ENCODE measurements at regions not wholly inside any gene's neighbourhood (a gene's known extent, or its start where the extent isn't known, plus 50 kb on each side); places are given as distances from the start of the nearest gene placed in this dataset.

- no peaks in the 10 kb centered on the region for H3F3A ChIP-seq (ENCODE audit: insufficient read depth, low read length, poor library complexity, severe bottlenecking)
- no peaks in the 10 kb centered on the region for H3K9me3 ChIP-seq (ENCODE audit: low read length)
- TF ChIP-seq EZH2 (IDR thresholded peaks at IDR 0.05; ENCODE audit: borderline replicate concordance, insufficient read depth, low read length, poor library complexity, severe bottlenecking) (no peak), MXI1 (conservative IDR thresholded peaks at IDR 0.05; ENCODE audit: poor library complexity, severe bottlenecking) (no peak), TAF1 (IDR thresholded peaks at IDR 0.05; ENCODE audit: low read depth) (no peak), EP300 (conservative IDR thresholded peaks at IDR 0.05; ENCODE audit: poor library complexity, severe bottlenecking) (no peak), RAD21 (conservative IDR thresholded peaks at IDR 0.05) (no peak), SMC3 (conservative IDR thresholded peaks at IDR 0.05; ENCODE audit: poor library complexity) (no peak), POLR2AphosphoS5 (IDR thresholded peaks at IDR 0.05) (no peak)
- TF ChIP-seq, protein P1, sequence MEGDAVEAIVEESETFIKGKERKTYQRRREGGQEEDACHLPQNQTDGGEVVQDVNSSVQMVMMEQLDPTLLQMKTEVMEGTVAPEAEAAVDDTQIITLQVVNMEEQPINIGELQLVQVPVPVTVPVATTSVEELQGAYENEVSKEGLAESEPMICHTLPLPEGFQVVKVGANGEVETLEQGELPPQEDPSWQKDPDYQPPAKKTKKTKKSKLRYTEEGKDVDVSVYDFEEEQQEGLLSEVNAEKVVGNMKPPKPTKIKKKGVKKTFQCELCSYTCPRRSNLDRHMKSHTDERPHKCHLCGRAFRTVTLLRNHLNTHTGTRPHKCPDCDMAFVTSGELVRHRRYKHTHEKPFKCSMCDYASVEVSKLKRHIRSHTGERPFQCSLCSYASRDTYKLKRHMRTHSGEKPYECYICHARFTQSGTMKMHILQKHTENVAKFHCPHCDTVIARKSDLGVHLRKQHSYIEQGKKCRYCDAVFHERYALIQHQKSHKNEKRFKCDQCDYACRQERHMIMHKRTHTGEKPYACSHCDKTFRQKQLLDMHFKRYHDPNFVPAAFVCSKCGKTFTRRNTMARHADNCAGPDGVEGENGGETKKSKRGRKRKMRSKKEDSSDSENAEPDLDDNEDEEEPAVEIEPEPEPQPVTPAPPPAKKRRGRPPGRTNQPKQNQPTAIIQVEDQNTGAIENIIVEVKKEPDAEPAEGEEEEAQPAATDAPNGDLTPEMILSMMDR (IDR thresholded peaks at IDR 0.05; ENCODE audit: poor library complexity, severe bottlenecking) = no peak
- TF ChIP-seq, protein P2, sequence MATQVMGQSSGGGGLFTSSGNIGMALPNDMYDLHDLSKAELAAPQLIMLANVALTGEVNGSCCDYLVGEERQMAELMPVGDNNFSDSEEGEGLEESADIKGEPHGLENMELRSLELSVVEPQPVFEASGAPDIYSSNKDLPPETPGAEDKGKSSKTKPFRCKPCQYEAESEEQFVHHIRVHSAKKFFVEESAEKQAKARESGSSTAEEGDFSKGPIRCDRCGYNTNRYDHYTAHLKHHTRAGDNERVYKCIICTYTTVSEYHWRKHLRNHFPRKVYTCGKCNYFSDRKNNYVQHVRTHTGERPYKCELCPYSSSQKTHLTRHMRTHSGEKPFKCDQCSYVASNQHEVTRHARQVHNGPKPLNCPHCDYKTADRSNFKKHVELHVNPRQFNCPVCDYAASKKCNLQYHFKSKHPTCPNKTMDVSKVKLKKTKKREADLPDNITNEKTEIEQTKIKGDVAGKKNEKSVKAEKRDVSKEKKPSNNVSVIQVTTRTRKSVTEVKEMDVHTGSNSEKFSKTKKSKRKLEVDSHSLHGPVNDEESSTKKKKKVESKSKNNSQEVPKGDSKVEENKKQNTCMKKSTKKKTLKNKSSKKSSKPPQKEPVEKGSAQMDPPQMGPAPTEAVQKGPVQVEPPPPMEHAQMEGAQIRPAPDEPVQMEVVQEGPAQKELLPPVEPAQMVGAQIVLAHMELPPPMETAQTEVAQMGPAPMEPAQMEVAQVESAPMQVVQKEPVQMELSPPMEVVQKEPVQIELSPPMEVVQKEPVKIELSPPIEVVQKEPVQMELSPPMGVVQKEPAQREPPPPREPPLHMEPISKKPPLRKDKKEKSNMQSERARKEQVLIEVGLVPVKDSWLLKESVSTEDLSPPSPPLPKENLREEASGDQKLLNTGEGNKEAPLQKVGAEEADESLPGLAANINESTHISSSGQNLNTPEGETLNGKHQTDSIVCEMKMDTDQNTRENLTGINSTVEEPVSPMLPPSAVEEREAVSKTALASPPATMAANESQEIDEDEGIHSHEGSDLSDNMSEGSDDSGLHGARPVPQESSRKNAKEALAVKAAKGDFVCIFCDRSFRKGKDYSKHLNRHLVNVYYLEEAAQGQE (IDR thresholded peaks at IDR 0.05; ENCODE audit: borderline replicate concordance) = no peak
- no peak overlapping the region for H2AFZ ChIP-seq (ENCODE audit: low read depth, low read length)
- H3K9ac ChIP-seq (ENCODE audit: low read length) = no peak overlapping the region
- no peaks in the 10 kb centered on the region for H3K27me3 ChIP-seq (ENCODE audit: insufficient read depth, low read depth, low read length)
- no peaks in the 10 kb centered on the region for H3K9me2 ChIP-seq (ENCODE audit: insufficient read depth, low read length)
- no peak overlapping the region for H3K4me2 ChIP-seq (ENCODE audit: low read length)
- H4K20me1 ChIP-seq (ENCODE audit: insufficient read depth) = no peaks in the 10 kb centered on the region
- no peaks in the 10 kb centered on the region for H3K36me3 ChIP-seq (ENCODE audit: insufficient read depth, low read length)
- H3K79me2 ChIP-seq (replicated peaks; ENCODE audit: insufficient read depth, low read length) = no peaks in the 10 kb centered on the region
- H3K4me3 ChIP-seq (ENCODE audit: low read length) = no peak overlapping the region
- H3K27ac ChIP-seq (ENCODE audit: low read length) = no peak overlapping the region
These were observed 215.8 kb upstream of the FOXA2 start for GRCh38 chr20:22800129-22800528.

DNA sequence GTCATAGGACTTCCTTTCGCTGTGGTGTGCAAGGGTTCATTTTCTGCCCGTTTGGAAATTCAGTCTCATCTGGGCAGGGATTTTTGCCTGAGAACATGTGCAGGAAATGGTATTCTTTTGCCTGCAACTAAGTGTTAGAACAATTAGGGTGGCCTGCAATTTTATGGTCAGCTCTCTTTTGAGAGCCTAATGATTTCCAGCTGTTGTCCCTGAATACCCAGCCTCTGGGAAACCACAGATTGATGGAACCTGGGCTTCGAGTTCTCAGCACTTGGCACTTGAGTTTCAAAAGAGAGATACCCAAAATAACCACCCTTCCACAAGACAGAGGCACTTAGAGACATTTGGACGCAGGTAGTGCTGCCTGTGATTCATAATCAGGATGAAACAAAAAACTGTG lies 217.2 kb upstream of the FOXA2 start:
- Histone ChIP-seq H2AFZ (ENCODE audit: low read depth, low read length) (no peak overlapping the region), H3K36me3 (ENCODE audit: insufficient read depth, low read length) (no peaks in the 10 kb centered on the region), H3K27me3 (ENCODE audit: insufficient read depth, low read depth, low read length) (no peaks in the 10 kb centered on the region), H3K9ac (ENCODE audit: low read length) (no peak overlapping the region), H3K4me3 (ENCODE audit: low read length) (no peak overlapping the region), H3K9me3 (ENCODE audit: low read length) (no peaks in the 10 kb centered on the region), H3K9me2 (ENCODE audit: insufficient read depth, low read length) (no peaks in the 10 kb centered on the region), H3F3A (ENCODE audit: insufficient read depth, low read length, poor library complexity, severe bottlenecking) (no peaks in the 10 kb centered on the region), H3K27ac (ENCODE audit: low read length) (no peak overlapping the region), H3K79me2 (replicated peaks; ENCODE audit: insufficient read depth, low read length) (no peaks in the 10 kb centered on the region), H4K20me1 (ENCODE audit: insufficient read depth) (no peaks in the 10 kb centered on the region), H3K4me2 (ENCODE audit: low read length) (no peak overlapping the region)
- TF ChIP-seq POLR2AphosphoS5 (IDR thresholded peaks at IDR 0.05) (no peak), EZH2 (IDR thresholded peaks at IDR 0.05; ENCODE audit: borderline replicate concordance, insufficient read depth, low read length, poor library complexity, severe bottlenecking) (no peak), RAD21 (conservative IDR thresholded peaks at IDR 0.05) (no peak), MXI1 (conservative IDR thresholded peaks at IDR 0.05; ENCODE audit: poor library complexity, severe bottlenecking) (no peak), TAF1 (IDR thresholded peaks at IDR 0.05; ENCODE audit: low read depth) (no peak), EP300 (conservative IDR thresholded peaks at IDR 0.05; ENCODE audit: poor library complexity, severe bottlenecking) (no peak), SMC3 (conservative IDR thresholded peaks at IDR 0.05; ENCODE audit: poor library complexity) (no peak)
- TF ChIP-seq, protein P1 (IDR thresholded peaks at IDR 0.05; ENCODE audit: poor library complexity, severe bottlenecking) = no peak
- TF ChIP-seq, protein P2 (IDR thresholded peaks at IDR 0.05; ENCODE audit: borderline replicate concordance) = no peak

Data from neural cell (in vitro differentiated cells).